IPS-11a (cell line): ENCODE measurements at regions not wholly inside any gene's neighbourhood (a gene's known extent, or its start where the extent isn't known, plus 50 kb on each side); places are given as distances from the start of the nearest gene placed in this dataset.

ENCODE experiments used
- H3K4me3 ChIP-seq: one replicate; pipeline ENCODE4 v1.5.1; 2013; ENCODE audit warnings: low read depth, low read length, control low read depth

GRCh38 chr1:98385652-98386051 lies 275.9 kb upstream of the SNX7 start:
- H3K4me3 ChIP-seq: no peak overlapping the region

- H3K4me3 ChIP-seq: no peak overlapping the region
These were observed 276.9 kb upstream of the SNX7 start for GRCh38 chr1:98384461-98385141.

GRCh38 chr1:98382986-98383740 lies 278.4 kb upstream of the SNX7 start:
- H3K4me3 ChIP-seq: no peak overlapping the region

GRCh38 chr1:98382586-98382985 lies 278.9 kb upstream of the SNX7 start:
- H3K4me3 ChIP-seq: no peak overlapping the region

GRCh38 chr1:98374098-98374497 lies 287.4 kb upstream of the SNX7 start:
- no peak overlapping the region for H3K4me3 ChIP-seq

- no peak overlapping the region for H3K4me3 ChIP-seq
These were observed 288.5 kb upstream of the SNX7 start for GRCh38 chr1:98373056-98373455.

GRCh38 chr1:98371764-98372163 lies 289.8 kb upstream of the SNX7 start:
- no peak overlapping the region for H3K4me3 ChIP-seq

- no peak overlapping the region for H3K4me3 ChIP-seq
These were observed 292.1 kb upstream of the SNX7 start for GRCh38 chr1:98369463-98369862.

- no peak overlapping the region for H3K4me3 ChIP-seq
These were observed 292.5 kb upstream of the SNX7 start for GRCh38 chr1:98368995-98369394.

- H3K4me3 ChIP-seq: no peak overlapping the region
These were observed 294.1 kb upstream of the SNX7 start for GRCh38 chr1:98367426-98367825.

GRCh38 chr1:98366343-98366742 lies 295.2 kb upstream of the SNX7 start:
- H3K4me3 ChIP-seq: no peak overlapping the region

- no peak overlapping the region for H3K4me3 ChIP-seq
These were observed 297.0 kb upstream of the SNX7 start for GRCh38 chr1:98364544-98364943.

- H3K4me3 ChIP-seq: no peak overlapping the region
These were observed 300.7 kb upstream of the SNX7 start for GRCh38 chr1:98360864-98361263.

GRCh38 chr1:98355656-98356383 lies 305.7 kb upstream of the SNX7 start:
- no peak overlapping the region for H3K4me3 ChIP-seq

- no peak overlapping the region for H3K4me3 ChIP-seq
These were observed 309.1 kb upstream of the SNX7 start for GRCh38 chr1:98352378-98352777.

GRCh38 chr1:98351561-98351960 lies 310.0 kb upstream of the SNX7 start:
- H3K4me3 ChIP-seq: no peak overlapping the region

GRCh38 chr1:98345417-98345816 lies 316.1 kb upstream of the SNX7 start:
- no peak overlapping the region for H3K4me3 ChIP-seq

- no peak overlapping the region for H3K4me3 ChIP-seq
These were observed 316.8 kb upstream of the SNX7 start for GRCh38 chr1:98344731-98345130.

- H3K4me3 ChIP-seq: no peak overlapping the region
These were observed 319.0 kb upstream of the SNX7 start for GRCh38 chr1:98342566-98342965.

- no peak overlapping the region for H3K4me3 ChIP-seq
These were observed 321.0 kb upstream of the SNX7 start for GRCh38 chr1:98340511-98340910.

- no peak overlapping the region for H3K4me3 ChIP-seq
These were observed 324.9 kb upstream of the SNX7 start for GRCh38 chr1:98336472-98337083.
